CD1c-positive myeloid dendritic cell (primary cell): ENCODE measurements at regions not wholly inside any gene's neighbourhood (a gene's known extent, or its start where the extent isn't known, plus 50 kb on each side); places are given as distances from the start of the nearest gene placed in this dataset.
"Not testable (repeated sequence)": the region's sequence is repeated elsewhere in the genome, so short reads cannot be mapped to it uniquely, and the experiment has no call there.

Source experiments
- DNase-seq: peaks from one replicate; pipeline ENCODE4 v3.0.0-alpha.2; 2016; ENCODE audit errors: extremely low spot score

DNA sequence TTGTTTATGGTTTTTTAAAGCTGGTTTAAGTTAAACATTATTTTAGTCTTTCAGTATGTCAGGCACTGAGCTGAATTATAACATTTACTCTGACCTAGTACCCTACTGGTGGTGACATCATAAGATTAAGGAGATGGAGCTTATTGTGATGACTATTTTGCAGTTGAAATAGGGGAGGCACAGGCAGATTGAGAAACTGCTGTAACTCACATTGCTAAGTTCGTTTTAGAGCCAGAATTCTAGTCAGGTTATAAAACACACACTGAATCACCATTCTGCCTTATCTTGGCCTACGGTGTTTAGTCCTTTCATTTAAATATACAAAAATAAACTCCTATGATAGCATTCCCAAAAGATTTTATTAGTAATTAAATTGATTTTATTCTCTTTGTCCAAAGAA is 584.1 kb downstream of the TFAP2A start:
- no peak for DNase-seq

DNA sequence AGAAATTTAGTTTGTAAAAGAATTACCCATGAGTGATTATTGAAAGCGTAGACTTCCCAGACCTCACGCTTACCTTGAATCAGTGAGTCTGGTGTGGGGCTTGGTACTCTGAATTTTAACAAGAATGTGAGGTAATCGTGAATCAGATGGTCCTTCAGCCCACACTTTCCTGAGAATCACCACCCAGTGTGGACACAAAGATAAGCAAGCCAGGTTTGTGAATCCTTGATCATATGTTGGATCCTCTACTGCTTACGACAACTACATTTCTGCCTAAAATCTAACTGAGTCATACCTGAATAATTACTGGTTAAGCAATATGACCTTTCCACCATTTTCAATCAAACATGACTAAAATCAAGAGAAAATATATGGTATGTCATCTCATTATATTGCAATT is 589.3 kb downstream of the TFAP2A start:
- DNase-seq = no peak

DNA sequence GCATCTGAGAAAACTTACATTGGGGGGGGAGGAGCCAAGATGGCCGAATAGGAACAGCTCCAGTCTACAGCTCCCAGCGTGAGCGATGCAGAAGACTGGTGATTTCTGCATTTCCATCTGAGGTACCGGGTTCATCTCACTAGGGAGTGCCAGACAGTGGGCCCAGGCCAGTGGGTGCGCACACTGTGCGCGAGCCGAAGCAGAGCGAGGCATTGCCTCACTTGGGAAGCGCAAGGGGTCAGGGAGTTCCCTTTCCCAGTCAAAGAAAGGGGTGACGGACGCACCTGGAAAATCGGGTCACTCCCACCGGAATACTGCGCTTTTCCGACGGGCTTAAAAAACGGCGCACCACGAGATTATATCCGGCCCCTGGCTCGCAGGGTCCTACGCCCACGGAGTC is 604.1 kb downstream of the TFAP2A start:
- DNase-seq = not testable (repeated sequence)

DNA sequence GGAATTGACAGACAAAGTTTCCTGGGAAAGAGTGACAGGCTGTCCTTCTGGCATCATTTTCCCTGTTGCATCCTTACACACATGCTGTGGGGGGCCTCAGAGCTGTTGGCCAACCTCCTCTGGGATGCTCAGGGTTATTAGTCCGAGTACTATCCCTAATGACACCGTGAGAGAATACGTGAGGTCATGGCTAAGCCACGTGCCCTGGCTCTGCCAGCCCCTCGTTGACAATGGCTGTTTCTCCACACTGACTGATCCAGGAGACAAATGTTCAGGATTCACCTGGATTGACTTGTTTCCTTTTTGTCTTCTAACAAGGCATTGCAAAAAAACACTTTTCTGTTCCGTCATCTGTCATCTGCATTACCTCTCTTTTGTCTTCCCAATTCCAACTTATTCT is 604.6 kb downstream of the TFAP2A start:
- no peak for DNase-seq

DNA sequence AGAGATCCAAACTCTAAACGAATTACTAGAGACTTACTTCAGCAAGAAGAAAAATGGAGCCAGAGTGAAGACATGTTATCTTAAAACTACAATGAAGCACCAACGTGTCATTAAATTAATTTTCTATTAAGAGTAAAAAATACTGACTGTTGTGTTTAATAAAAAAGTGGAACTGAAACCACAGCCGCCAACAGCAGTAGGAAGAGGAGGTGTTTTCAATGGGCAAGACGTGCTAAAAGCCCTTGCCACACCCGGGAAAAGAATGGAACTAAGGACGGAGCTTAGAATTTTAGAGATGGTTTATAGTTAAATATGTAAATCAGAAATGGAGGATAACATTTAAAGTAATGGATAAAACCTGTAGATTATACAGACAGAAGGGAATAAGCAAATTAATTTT is 608.7 kb downstream of the TFAP2A start:
- no peak for DNase-seq

DNA sequence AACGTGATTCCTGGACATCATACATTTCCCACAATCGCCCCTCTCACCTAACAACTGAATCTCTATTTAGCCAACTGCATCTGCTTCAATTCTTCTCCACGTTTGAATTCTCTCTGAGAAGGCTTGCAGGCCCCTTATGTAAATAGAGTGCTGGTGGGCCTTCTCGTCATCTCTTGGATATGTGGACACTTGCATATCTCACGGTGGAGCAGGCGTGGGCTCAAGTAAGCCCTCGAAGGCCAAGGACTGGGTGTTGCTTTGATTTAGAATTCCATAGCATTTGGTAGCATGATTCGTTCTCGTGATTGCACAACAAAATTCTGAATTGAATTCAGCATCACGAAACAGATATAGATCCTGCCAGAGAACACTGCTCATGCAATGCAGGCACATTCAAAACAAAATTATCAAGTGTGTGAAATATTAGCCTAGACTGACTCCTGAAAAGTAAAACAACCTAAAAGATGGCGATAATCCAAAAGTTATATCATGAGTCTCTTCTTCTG is 613.6 kb downstream of the TFAP2A start:
- no peak for DNase-seq

DNA sequence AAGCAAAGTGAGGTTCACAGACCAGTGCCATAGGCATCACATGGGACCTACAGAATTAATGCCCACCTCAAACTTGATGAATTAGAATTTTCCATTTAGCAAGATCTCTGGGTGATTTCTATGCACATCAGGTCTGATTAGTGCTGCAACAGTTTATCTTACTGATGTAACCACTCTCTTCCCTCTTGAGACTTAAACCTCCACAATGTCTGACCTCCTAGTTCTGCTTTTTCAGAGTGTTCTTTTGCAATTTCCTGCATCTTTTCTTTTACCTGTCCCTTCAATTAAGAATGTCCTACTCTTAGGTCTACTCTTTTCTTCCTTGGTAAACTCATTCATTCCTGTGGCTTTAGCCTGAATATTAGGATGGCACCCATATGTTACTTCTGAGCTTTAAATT is 615.3 kb downstream of the TFAP2A start:
- DNase-seq = no peak

DNA sequence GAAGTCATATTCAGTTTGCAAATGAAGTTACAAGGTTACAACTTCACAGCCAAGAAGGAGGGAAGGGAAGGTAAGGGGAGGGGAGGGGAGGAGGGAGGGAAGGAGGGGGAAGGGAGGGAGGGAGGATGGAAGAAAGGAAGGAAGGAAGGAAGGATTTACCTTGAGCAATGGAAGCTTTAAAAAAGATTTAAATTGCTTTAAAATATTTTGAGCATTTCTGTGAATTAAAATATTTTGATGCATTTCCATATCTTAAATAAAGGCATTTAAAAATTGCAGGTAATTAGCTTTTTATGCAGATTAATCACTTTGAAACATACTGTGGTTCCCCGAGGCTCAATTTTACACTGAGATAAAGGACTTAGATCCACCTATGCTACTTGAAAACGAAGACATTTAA is 618.0 kb downstream of the TFAP2A start:
- DNase-seq = no peak

DNA sequence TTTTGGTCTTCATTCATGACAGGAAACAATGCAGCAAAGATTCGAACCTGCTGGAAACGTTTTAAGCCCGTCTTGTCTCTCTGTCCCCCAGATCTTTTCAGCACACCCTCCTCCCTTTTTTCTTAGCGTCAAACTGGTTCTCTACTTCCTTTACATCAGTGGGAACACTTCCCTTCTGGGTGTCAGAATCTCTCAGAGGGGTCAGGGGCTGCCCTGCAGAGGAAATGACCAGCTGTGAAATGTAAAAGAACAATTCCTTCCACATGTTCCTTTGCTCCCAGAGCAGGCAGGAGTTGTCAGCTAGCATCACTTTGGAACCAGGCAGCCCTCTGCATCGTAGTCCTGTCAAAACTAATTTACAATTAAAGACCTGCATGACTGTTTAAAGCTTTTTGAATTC is 619.0 kb downstream of the TFAP2A start:
- DNase-seq = no peak

DNA sequence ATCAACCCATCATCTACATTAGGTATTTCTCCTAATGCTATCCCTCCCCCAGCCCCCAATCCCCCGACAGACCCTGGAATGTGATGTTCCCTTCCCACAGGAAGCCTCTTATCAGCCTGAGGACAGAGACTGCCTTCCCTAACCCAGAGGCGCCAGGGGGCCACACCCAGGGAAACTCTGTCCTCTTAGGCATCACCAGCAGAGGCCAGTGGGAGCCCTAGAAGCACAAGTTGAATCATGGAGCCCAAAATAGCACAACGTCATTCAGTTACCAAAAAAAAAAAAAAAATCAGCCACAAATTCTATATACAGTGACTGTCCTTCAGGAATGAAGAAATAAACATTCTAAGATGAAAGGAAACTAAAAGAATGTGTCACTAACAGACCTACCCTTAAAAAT is 625.7 kb downstream of the TFAP2A start:
- no peak for DNase-seq

DNA sequence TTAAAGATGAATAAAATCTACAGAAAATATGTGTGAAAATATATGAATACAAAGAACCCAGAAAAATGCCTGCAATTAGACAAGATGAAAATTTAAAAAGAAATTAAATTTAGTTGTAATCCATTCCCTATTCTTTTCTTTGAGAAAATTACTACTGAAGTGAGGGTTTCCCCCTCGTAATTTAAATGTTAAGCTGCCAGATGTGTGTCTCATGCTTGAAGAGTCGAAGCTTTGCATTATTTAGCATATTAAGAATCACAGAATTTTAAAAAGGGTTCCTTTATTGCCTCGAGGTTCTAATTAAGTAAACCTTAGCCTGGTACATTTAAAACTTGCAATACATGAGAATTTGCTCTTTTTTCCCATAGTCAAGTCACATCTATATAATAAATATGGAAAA is 630.1 kb downstream of the TFAP2A start:
- DNase-seq = no peak

DNA sequence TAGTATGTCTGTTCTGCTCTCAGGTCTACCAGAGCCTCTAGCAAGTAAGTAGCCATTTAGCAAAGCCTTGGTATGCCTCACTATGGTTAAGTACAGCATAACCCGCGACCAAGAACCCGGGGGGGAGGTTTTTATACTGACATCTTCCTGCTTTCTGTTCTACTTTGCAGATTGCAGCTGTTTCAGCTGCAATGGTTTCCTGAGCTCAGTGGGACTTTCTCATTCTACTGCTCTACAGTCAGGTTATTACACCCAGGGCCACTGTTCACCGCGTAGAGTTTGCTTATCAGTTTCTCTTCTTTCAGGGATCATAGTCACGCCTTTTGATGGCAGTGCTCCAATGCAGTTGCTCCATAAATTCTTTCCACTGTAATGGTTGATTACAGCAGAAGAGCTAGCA is 631.3 kb downstream of the TFAP2A start:
- DNase-seq = no peak

DNA sequence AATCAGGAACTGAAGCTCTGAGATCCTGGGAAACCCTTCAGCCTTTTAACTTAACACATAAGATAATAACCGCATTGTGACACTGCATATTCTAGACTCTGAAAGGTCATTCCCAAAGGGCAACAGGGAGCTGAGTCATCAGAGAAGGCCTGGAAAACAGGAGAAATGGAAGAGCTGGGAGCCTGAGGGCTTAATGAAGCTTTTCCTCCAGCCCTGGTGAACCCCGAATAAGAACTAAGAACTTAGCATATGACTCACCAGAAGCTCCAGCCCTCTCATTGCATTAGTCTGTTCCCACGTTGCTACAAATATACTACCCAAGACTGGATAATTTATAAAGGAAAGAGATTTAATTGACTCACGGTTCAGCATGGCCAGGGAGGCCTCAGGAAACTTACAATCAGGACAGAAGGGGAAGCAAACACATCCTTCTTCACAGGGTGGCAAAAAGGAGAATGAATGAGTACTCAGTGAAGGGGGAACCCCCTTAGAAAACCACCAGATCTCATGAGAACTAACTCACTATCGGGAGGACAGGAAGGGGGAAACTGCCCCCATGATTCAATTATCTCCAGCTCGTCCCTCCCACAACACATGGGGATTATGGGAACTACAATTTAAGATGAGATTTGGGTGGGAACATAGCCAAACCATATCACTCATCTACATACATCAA is 648.5 kb downstream of the TFAP2A start:
- DNase-seq = no peak

DNA sequence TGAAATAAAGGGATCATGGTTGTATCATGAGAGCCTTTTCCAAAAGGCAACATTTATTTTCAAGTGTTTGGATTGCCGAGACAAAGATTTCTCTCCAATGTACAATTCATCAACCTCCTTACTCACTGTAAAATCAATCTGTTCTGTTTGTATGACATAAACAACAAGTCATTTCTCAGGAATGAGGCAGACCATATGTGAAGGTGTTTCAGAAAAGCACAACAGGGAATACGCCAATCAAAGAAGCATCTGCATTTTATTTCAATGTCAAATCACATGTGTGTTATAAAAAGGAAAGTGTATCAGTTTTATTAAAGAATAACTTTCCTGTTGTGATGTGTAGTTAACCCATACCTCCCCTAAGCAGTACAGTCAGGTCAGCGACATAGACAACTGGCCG is 653.7 kb downstream of the TFAP2A start:
- no peak for DNase-seq

DNA sequence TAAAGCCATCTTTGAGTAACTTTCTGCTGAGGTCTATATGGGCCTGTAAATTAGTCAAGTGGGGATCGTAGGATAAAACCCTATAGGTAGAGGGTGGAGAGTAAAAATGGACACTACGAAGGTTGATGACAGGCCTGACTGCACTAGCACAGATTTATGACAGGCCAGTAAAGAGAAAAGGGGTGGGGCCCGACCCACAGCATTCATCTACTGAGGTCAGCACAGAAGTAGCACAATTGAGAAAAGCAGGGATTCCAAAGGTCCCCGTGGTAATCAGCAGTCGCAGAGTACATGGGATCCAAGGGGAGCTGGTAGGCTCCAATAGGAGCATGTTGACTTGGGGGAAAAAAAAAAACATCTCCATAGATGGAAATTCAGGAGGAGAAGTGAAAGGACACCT is 660.4 kb downstream of the TFAP2A start:
- DNase-seq = no peak

DNA sequence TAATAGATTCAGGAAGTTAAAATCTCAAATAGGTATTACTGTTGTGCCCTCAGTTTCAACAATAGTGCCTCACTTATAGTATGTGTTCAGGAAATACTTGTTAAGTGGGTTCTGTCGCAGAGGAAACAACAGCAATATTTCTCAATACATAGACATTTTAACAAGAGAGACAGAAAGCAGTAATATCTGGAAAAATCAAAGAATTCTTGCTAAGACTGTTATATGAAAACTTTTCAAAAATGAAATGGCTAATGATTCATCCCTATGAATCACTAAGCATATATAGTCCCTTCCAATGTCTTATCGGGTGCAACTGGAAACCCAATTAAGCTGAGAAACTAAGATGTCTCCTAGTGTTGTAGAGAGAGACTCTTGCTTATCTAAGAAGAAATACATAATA is 668.9 kb downstream of the TFAP2A start:
- no peak for DNase-seq

DNA sequence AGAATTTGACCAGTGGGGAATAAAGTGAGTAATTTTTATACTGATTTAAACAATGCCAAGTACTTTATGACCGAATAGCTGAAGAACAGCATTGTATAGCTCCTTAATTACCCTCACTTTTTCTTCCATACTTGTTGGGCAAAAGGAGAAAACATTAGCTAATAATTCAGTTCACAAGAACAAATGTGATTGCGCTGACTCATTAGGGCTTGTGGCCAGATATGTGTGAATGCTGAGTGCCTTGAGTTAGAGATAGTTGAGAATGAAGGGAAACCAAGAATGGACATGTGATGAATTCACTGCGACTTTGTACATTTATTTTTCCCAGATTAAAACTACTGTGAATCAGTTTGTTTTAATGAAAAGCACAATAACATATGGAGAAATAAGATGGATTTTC is 669.4 kb downstream of the TFAP2A start:
- no peak for DNase-seq

DNA sequence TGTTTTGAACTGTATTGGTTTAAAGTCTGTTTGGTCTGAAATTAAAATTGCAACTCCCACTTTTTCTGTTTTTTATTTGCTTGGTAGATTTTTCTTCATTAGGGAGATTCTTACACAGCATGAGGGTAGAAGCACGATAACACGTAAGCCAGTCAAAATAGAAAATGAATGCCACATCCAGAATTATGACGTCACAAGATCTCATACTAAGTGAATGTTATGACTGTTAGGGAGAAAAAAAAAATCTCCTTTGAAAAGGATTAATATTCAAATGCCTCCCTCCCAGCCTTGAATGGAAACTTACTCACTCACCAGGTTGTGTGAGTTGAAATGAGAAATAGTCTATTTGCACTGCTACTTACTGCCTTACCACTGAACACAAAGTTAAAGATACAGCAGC is 670.8 kb downstream of the TFAP2A start:
- no peak for DNase-seq

DNA sequence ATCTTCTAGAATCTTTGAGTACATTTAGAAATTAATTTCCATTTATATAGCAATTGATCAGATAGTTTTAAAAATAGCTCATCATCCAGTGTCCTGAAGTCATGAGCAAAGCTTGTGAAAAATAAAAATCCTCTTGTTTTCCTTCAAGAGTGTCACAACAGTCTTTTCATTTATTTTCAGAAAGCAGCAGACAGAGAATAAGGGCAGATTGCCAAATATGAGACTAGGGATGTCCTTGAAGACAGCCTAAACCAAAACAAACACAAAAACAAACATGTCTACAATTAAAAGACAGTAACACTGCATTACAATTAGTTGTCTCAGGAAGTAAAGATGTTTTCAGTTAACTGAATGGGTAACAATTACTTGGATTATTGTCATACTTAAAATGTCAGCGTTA is 682.8 kb downstream of the TFAP2A start:
- no peak for DNase-seq

DNA sequence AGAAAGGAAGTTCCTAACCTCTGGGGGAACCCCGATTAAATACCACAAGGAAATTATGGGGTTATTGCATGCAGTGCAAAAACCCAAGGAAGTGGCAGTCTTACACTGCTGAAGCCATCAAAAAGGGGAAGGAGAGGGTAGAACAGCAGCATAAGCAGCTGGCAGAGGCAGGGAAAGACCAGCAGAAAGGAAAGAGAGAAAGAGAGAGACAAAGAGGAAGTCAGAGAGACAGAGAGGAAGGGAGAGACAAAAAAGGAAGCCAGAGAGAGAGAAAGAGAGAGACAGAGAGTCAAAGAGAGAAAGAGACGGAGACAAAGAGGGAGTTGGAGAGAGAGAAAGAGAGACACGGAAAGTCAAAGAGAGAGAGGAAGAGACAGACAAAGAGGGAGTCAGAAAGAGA is 689.1 kb downstream of the TFAP2A start:
- not testable (repeated sequence) for DNase-seq

DNA sequence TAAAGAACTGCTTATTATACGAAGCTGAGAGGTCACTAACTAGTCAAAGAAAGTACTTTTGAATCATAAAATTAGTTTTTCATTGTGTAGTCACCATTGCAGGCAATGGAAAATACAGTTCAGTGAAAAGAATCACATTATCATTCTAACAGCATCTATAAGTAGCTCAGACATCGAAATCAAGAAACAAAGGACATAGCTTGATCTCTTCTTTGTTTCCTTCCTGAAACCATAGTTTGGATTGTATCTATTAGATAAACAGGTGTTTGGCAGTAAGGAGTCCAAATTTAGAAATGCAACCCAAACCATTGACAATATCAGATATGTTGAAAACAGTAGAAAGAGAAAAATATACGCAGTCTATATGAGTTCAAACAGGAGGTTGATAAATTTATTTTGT is 697.3 kb downstream of the TFAP2A start:
- no peak for DNase-seq

DNA sequence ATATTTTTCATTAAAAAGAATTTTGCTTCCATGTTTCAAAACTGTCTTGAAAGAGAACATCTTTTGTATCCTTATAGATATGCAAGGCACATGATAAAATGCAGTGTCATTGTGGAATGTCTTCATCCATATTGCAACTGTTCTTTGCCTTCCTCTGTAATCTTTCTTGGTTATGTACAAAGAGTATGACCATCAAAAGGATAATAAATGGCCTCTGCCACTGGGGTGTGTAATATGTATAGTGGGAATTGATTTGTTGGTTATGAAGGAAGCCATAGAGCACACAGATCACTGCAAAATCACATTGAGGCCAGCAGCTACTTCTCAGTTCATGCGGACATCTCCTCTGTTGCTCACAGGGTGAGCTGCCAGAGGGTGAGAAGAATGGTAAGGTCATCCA is 703.5 kb downstream of the TFAP2A start:
- no peak for DNase-seq

DNA sequence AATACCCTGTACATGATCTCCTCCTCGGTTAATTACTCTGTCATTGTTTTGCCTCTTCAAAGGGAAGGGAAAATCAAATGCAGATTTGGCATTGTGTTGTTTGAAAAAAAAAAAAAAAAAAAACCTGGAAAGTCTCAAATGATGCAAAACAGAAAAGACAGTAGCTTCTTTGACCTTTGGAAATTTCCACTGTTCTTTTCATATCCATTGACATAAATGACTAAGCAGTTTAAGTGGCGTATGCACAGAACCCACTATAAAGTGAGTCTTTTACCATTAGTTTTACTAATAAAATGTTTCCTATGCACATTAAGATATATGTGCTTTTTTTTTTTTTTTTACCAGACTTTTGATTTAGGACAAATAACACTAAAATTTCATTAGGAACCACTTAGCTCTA is 704.3 kb downstream of the TFAP2A start:
- no peak for DNase-seq

DNA sequence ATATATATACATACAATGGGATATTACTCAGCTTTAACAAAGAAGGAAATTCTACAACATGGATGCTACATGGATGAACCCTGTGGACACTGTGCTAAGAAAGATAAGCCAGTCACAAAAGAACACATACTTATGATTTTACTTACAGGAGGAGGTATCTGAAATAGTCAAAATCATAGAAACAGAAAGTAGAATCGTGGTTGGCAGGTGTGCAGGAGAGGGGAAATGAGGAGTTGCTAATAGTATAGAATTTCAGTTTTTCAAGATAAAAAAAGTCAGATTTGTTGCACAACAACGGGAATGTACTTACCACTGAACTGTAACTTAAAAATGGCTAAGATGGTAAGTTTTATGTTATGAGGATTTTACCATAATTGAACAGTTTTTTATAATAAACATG is 706.3 kb downstream of the TFAP2A start:
- DNase-seq = no peak
